VCaP (cell line): ENCODE measurements at regions not wholly inside any gene's neighbourhood (a gene's known extent, or its start where the extent isn't known, plus 50 kb on each side); places are given as distances from the start of the nearest gene placed in this dataset.

ENCODE experiments used
- H3K27ac ChIP-seq: fragments of 450-650 bp; 2 replicates; pipeline ENCODE4 v1.5.1; 2017
- TF ChIP-seq, protein P1 (sequence below): fragments of 450-650 bp; conservative IDR thresholded peaks from 2 replicates; pipeline ENCODE4 v1.5.1; 2017; ENCODE audit warnings: mild to moderate bottlenecking, moderate library complexity

DNA sequence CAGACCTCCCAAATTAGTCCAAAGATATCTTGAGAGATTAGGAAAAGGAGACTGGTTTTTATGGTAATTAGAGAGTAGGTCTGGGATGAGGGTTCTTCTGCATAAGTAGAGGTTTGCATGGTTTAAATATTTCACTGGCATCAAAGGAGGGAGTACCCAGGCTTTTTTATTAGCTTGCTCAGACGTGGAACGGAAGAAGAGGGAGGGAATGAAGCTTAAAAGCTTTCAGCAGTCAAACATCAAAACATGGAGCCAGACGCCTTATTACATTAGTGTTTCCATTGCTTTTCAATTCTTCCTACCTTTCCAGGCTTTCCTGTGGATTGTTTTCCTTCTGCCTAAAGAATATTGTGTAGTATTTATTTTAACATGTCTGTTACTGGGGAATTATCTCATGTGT is 342.1 kb upstream of the SOX2 start:
- TF ChIP-seq, protein P1, sequence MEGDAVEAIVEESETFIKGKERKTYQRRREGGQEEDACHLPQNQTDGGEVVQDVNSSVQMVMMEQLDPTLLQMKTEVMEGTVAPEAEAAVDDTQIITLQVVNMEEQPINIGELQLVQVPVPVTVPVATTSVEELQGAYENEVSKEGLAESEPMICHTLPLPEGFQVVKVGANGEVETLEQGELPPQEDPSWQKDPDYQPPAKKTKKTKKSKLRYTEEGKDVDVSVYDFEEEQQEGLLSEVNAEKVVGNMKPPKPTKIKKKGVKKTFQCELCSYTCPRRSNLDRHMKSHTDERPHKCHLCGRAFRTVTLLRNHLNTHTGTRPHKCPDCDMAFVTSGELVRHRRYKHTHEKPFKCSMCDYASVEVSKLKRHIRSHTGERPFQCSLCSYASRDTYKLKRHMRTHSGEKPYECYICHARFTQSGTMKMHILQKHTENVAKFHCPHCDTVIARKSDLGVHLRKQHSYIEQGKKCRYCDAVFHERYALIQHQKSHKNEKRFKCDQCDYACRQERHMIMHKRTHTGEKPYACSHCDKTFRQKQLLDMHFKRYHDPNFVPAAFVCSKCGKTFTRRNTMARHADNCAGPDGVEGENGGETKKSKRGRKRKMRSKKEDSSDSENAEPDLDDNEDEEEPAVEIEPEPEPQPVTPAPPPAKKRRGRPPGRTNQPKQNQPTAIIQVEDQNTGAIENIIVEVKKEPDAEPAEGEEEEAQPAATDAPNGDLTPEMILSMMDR = no peak

DNA sequence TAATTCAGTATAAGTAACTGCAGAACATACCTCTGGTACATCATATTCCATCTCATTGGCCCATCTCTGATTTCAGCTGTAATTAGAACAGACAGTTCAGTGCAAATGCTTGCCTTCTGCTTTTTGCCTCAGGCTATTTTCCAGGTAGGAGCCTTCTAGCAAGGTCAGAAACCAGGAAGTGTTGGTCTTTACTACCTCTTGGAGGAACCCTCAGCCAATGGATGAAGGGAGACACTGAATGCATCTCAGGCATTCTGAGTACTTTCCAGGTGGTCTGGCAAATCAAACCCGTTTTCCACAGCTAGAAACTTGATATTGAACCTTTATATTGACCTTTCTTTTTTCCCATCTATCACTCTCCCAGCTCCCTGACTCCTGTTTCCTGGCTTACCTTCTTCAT is 348.5 kb upstream of the SOX2 start:
- TF ChIP-seq, protein P1 = no peak
- H3K27ac ChIP-seq = no peak overlapping the region

More for the DNA sequence above, 342.1 kb upstream of the SOX2 start:
- H3K27ac ChIP-seq = no peak overlapping the region

DNA sequence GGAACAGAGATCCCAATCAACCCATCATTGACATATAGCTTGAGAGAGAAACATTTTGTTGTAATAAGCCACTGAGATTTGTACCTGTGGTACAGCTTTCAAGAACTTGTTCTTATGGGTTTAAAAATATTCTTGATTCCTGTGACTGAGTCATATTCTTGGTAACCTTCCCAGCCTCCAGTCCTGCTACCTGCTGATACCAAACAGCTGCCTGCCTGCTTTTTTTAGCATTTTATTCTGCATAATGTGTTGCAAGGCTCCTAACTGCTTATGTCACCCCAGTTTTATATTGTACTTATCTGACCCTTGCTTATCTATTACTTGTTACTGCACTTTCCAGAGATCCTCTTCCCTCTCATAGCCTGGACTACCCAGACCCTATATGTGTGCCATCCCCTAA is 349.3 kb upstream of the SOX2 start:
- no peak overlapping the region for H3K27ac ChIP-seq
- TF ChIP-seq, protein P1 = no peak

DNA sequence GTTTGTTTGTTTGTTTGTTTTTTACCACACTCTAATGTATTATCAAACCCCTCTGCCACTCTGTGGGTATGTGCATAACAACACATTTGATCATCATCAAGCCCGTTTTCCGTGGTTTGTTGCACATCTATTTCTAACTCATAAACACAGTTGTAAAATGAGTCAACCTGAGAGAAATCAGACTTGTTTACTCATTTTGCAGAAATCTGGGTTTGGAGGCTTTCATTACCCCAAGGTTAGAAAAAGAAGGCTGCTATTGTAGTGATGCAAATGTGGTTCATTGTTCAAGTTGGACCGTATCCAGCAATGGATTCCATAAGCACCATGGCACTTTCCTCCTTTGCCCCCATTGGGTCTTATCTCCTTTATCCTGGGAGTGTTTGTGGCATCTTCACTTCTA is 353.2 kb upstream of the SOX2 start:
- TF ChIP-seq, protein P1 = no peak
- H3K27ac ChIP-seq = no peak overlapping the region

DNA sequence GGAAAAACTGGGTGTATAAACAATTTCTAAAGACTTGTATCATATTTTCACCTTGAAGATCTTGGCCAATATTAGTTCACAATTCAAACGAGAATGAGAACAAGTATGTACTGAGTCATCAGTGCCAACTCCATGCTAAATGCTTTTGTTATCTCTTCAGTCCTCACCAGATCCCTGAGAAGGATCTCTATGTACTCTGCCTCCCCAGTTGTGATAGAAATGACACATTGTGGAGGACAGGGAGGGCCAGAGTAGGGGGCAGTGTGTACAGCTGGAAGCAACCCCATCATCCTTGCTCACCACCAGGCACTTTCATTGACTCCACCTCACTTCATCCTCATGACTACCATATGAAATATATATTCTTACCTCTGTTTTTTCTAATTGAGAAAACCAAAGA is 353.7 kb upstream of the SOX2 start:
- TF ChIP-seq, protein P1 = no peak

DNA sequence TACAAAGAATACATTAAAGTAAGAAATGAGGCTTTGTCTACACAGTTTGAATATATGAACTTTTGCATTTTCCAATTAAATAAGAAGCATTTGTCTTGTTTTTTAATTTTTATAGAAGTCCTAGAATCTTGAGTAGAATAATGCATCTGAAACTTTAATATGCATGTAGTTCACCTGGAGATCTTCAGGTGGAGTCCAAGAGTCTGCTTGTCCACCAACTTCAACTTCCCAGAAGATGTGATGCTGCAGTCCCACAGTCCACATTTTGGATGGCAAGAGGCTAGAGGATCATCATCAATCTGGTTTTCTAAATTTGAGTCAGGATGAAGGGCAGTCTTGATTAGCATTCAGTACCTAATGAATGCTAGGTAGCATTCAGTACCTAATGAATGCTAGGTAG is 357.6 kb upstream of the SOX2 start:
- no peak overlapping the region for H3K27ac ChIP-seq
- TF ChIP-seq, protein P1 = no peak

More for the DNA sequence above, 353.7 kb upstream of the SOX2 start:
- no peak overlapping the region for H3K27ac ChIP-seq

DNA sequence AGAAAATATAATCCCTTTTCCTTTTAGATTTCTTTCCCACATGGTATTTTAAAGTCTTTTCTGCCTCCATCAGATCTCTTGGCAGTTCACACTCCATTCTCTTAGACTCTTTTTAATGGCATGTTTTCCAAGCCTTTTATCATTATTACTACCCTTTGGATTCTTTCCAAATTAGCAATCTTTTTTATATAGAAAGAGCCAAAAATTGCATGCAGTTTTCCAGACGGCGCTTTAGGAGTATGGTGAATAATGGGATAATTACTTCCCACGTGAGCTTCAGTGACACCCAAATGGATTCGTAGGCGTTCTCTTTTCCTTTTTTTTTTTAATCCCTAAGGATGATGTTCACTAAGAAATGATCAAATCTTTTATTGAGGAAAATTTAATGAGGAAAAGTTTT is 354.8 kb upstream of the DNAJC19 start:
- H3K27ac ChIP-seq = no peak overlapping the region
- TF ChIP-seq, protein P1 = no peak

DNA sequence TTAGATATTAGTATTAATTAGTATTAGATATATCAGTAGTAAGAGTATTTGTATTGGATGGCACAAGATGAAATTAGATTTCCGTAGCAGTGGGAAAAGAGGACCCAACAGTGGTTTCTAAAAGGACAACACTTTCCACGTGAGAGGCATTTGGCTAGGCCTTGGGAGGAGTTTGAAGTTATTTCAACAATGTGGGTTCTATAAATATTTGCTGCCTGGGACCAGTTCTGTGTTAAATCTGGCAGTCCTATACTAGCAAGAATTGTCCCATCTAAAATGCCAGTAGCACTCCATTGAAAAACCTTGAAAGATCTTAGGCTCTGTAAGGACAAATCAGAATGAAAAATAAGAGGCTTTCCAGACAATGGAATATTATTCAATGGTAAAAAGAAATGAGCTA is 347.1 kb upstream of the DNAJC19 start:
- TF ChIP-seq, protein P1 = no peak

More for the DNA sequence above, 347.1 kb upstream of the DNAJC19 start:
- no peak overlapping the region for H3K27ac ChIP-seq
